H9 (cell line): ENCODE measurements at regions not wholly inside any gene's neighbourhood (a gene's known extent, or its start where the extent isn't known, plus 50 kb on each side); places are given as distances from the start of the nearest gene placed in this dataset.

Source experiments
- DNase-seq: peaks from one replicate; pipeline ENCODE4 v3.0.0-alpha.2; 2017
- H2AFZ ChIP-seq: one replicate; pipeline ENCODE4 v1.6.1; 2013; ENCODE audit warnings: mild to moderate bottlenecking, low read length, control low read depth, moderate library complexity
- H2AK5ac ChIP-seq: 2 replicates; pipeline ENCODE4 v1.6.1; 2013; ENCODE audit warnings: low read length, control low read depth, mixed read lengths; ENCODE audit not compliant: insufficient read length
- H2BK120ac ChIP-seq: one replicate; pipeline ENCODE4 v1.6.1; 2013; ENCODE audit warnings: low read depth, mild to moderate bottlenecking, low read length, control low read depth, inconsistent platforms; ENCODE audit not compliant: poor library complexity, severe bottlenecking
- H2BK12ac ChIP-seq: 2 replicates; pipeline ENCODE4 v1.6.1; 2013; ENCODE audit warnings: low read length, control low read depth, mixed read lengths, low read depth; ENCODE audit not compliant: insufficient read length
- H2BK15ac ChIP-seq: 2 replicates; pipeline ENCODE4 v1.6.1; 2013; ENCODE audit warnings: low read depth, low read length, control low read depth
- H2BK20ac ChIP-seq: one replicate; pipeline ENCODE4 v1.6.1; 2013; ENCODE audit warnings: low read depth, mild to moderate bottlenecking, low read length, control low read depth, inconsistent platforms; ENCODE audit not compliant: poor library complexity, severe bottlenecking
- H2BK5ac ChIP-seq: 2 replicates; pipeline ENCODE4 v1.6.1; 2013; ENCODE audit warnings: low read length, control low read depth, mixed read lengths; ENCODE audit not compliant: insufficient read length
- H3K14ac ChIP-seq: 2 replicates; pipeline ENCODE4 v1.6.1; 2013; ENCODE audit warnings: low read length, control low read depth; ENCODE audit not compliant: insufficient read depth
- H3K18ac ChIP-seq: 2 replicates; pipeline ENCODE4 v1.6.1; 2013; ENCODE audit warnings: low read depth, mild to moderate bottlenecking, mixed read lengths, low read length, control low read depth; ENCODE audit not compliant: insufficient read length
- H3K23ac ChIP-seq: 2 replicates; pipeline ENCODE4 v1.6.1; 2013; ENCODE audit warnings: low read length, control low read depth, mixed read lengths, low read depth; ENCODE audit not compliant: insufficient read length
- H3K23me2 ChIP-seq: 2 replicates; pipeline ENCODE4 v1.6.1; 2013; ENCODE audit warnings: low read depth, mild to moderate bottlenecking, mixed read lengths, low read length, control low read depth; ENCODE audit not compliant: insufficient read length, poor library complexity, severe bottlenecking
- H3K27ac ChIP-seq: 2 replicates; pipeline ENCODE4 v1.5.1; 2013; ENCODE audit warnings: low read length, control low read depth, mixed read lengths, low read depth; ENCODE audit not compliant: insufficient read length
- H3K27me3 ChIP-seq: 2 replicates; pipeline ENCODE4 v1.6.1; 2013; ENCODE audit warnings: low read length, control low read depth, inconsistent platforms; ENCODE audit not compliant: insufficient read depth
- H3K4ac ChIP-seq: 2 replicates; pipeline ENCODE4 v1.6.1; 2013; ENCODE audit warnings: low read depth, mild to moderate bottlenecking, control low read depth, inconsistent platforms, low read length, moderate library complexity
- H3K4me1 ChIP-seq: 2 replicates; pipeline ENCODE4 v1.6.1; 2013; ENCODE audit warnings: low read length, control low read depth, inconsistent platforms; ENCODE audit not compliant: insufficient read depth
- H3K4me2 ChIP-seq: 2 replicates; pipeline ENCODE4 v1.6.1; 2013; ENCODE audit warnings: low read length, control low read depth, mixed read lengths; ENCODE audit not compliant: insufficient read length, insufficient read depth
- H3K56ac ChIP-seq: 2 replicates; pipeline ENCODE4 v1.6.1; 2013; ENCODE audit warnings: low read depth, mild to moderate bottlenecking, mixed read lengths, low read length, control low read depth; ENCODE audit not compliant: insufficient read length
- H3K79me1 ChIP-seq: 2 replicates; pipeline ENCODE4 v1.6.1; 2013; ENCODE audit warnings: low read depth, mild to moderate bottlenecking, moderate library complexity, low read length, control low read depth, inconsistent platforms; ENCODE audit not compliant: insufficient read depth, poor library complexity, severe bottlenecking
- H3K79me2 ChIP-seq: 2 replicates; pipeline ENCODE4 v1.6.1; 2013; ENCODE audit warnings: low read length, control low read depth, inconsistent platforms; ENCODE audit not compliant: insufficient read depth
- H3K9ac ChIP-seq: 2 replicates; pipeline ENCODE4 v1.6.1; 2013; ENCODE audit warnings: low read length, control low read depth, mixed read lengths; ENCODE audit not compliant: insufficient read length; ENCODE audit errors: extremely low read depth
- H3K9me3 ChIP-seq: one replicate; pipeline ENCODE4 v1.6.1; 2013; ENCODE audit warnings: low read depth, low read length, inconsistent platforms; ENCODE audit not compliant: control insufficient read depth
- H3T11ph ChIP-seq: one replicate; pipeline ENCODE4 v1.6.1; 2013; ENCODE audit warnings: mild to moderate bottlenecking, low read length, control low read depth, inconsistent platforms
- H4K20me1 ChIP-seq: one replicate; pipeline ENCODE4 v1.6.1; 2013; ENCODE audit not compliant: control insufficient read depth, insufficient read length, insufficient read depth
- H4K5ac ChIP-seq: 2 replicates; pipeline ENCODE4 v1.6.1; 2013; ENCODE audit warnings: low read depth, mild to moderate bottlenecking, mixed read lengths, low read length, control low read depth; ENCODE audit not compliant: insufficient read length
- H4K8ac ChIP-seq: replicated peaks from 2 replicates; pipeline ENCODE4 v1.6.1; 2013; ENCODE audit warnings: low read length, control low read depth, mixed read lengths, low read depth; ENCODE audit not compliant: insufficient read length
- H4K91ac ChIP-seq: 2 replicates; pipeline ENCODE4 v1.6.1; 2013; ENCODE audit warnings: low read depth, mild to moderate bottlenecking, moderate library complexity, mixed read lengths, low read length, control low read depth; ENCODE audit not compliant: insufficient read length
- H3K27ac Mint-ChIP-seq, 3 experiments: 2 replicates in 2 of 3; 3 replicates in 1 of 3; pipeline ENCODE4 v1.8.0; 2020 to 2021; ENCODE audit warnings: mixed read lengths in 3 of 3, mild to moderate bottlenecking in 1 of 3, moderate library complexity in 1 of 3
- H3K27me3 Mint-ChIP-seq: 2 replicates; pipeline ENCODE4 v1.8.0; 2021; ENCODE audit warnings: low read depth, mild to moderate bottlenecking, moderate library complexity, mixed read lengths
- H3K36me3 Mint-ChIP-seq, 3 experiments: 2 replicates in 2 of 3; 3 replicates in 1 of 3; pipeline ENCODE4 v1.8.0; 2020 to 2021; ENCODE audit warnings: low read depth in 3 of 3, mixed read lengths in 3 of 3; ENCODE audit not compliant: insufficient read depth in 1 of 3
- H3K4me1 Mint-ChIP-seq, 2 experiments: 2 replicates each; pipeline ENCODE4 v1.8.0; 2020; ENCODE audit warnings: mixed read lengths in 2 of 2
- H3K4me3 Mint-ChIP-seq, 2 experiments: 2 replicates in 1 of 2; 3 replicates in 1 of 2; pipeline ENCODE4 v1.8.0; 2020 to 2021; ENCODE audit warnings: mild to moderate bottlenecking in 2 of 2, mixed read lengths in 2 of 2, moderate library complexity in 1 of 2
- H3K9me3 Mint-ChIP-seq, 2 experiments: 2 replicates in 1 of 2; 3 replicates in 1 of 2; pipeline ENCODE4 v1.8.0; 2020; ENCODE audit warnings: mild to moderate bottlenecking in 2 of 2, mixed read lengths in 2 of 2, moderate library complexity in 1 of 2
- WGBS: extraction: QIAGEN DNeasy Blood & Tissue Kit; methylation state at CpG from one replicate; pipeline ENCODE4 v1.1.7; 2013; ENCODE audit warnings: missing lambda C conversion rate, low lambda C conversion rate, mixed read lengths; ENCODE audit not compliant: insufficient read length; ENCODE audit errors: extremely low coverage; 5-methylcytosine and 5-hydroxymethylcytosine counted together
- TF ChIP-seq, protein P1 (sequence below): fragments of 200-600 bp; sonication (generic); conservative IDR thresholded peaks from 3 replicates; pipeline ENCODE4 v1.8.0; 2021; ENCODE audit warnings: antibody characterized with exemption, mild to moderate bottlenecking

DNA sequence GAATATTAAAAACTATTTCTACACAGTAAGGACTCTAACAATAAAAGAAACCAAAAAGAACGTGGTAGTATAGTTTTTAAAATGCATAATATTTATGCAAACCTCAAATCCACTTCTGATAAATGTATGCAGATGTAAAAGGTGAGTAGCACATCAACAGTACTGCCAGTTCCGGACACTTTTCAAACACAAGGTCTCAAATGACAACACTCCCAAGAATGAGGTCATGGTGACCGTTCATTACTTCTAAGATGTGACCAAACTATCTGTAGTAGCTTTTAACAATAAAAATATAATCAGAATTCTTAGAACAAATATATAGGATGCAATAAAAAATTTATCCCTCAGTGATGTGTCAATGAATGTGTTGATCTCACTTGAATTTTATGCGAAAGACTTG, 238.7 kb upstream of the NREP start:
- H3K4me3 Mint-ChIP-seq = no peak overlapping the region
- H3K27me3 ChIP-seq = no peaks in the 10 kb centered on the region
- no peak overlapping the region for H3K9ac ChIP-seq
- TF ChIP-seq, protein P1, sequence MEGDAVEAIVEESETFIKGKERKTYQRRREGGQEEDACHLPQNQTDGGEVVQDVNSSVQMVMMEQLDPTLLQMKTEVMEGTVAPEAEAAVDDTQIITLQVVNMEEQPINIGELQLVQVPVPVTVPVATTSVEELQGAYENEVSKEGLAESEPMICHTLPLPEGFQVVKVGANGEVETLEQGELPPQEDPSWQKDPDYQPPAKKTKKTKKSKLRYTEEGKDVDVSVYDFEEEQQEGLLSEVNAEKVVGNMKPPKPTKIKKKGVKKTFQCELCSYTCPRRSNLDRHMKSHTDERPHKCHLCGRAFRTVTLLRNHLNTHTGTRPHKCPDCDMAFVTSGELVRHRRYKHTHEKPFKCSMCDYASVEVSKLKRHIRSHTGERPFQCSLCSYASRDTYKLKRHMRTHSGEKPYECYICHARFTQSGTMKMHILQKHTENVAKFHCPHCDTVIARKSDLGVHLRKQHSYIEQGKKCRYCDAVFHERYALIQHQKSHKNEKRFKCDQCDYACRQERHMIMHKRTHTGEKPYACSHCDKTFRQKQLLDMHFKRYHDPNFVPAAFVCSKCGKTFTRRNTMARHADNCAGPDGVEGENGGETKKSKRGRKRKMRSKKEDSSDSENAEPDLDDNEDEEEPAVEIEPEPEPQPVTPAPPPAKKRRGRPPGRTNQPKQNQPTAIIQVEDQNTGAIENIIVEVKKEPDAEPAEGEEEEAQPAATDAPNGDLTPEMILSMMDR = no peak
- H2BK15ac ChIP-seq = no peak overlapping the region
- H3K79me2 ChIP-seq = no peaks in the 10 kb centered on the region
- no peak overlapping the region for H3T11ph ChIP-seq
- no peak overlapping the region for H4K8ac ChIP-seq
- H3K4me2 ChIP-seq = no peak overlapping the region
- H3K23ac ChIP-seq = no peak overlapping the region
- H3K4ac ChIP-seq = no peak overlapping the region
- no peak overlapping the region for H2BK20ac ChIP-seq
- H4K20me1 ChIP-seq = no peaks in the 10 kb centered on the region
- H3K14ac ChIP-seq = no peak overlapping the region
- H4K91ac ChIP-seq = no peak overlapping the region
- H2AK5ac ChIP-seq = no peak overlapping the region
- WGBS = no CpG with 5 or more reads among the region's 4 CpGs
- no peak overlapping the region for H2BK12ac ChIP-seq
- H2AFZ ChIP-seq = no peak overlapping the region
- H3K18ac ChIP-seq = no peak overlapping the region
- H3K27ac Mint-ChIP-seq = no peak overlapping the region
- no peaks in the 10 kb centered on the region; the same call in 1 of the 2 replicates for H3K27me3 Mint-ChIP-seq
- no peaks in the 10 kb centered on the region for H3K4me1 ChIP-seq
- H3K36me3 Mint-ChIP-seq = peaks cover 3 to 10% (median 4%) of the 10 kb centered on the region in 3 experiments; a peak in 6 of 7 replicates
- no peaks in the 10 kb centered on the region for H3K79me1 ChIP-seq
- no peak overlapping the region for H4K5ac ChIP-seq
- H3K4me1 Mint-ChIP-seq = no peaks in the 10 kb centered on the region
- H3K9me3 ChIP-seq = no peaks in the 10 kb centered on the region
- H3K56ac ChIP-seq = no peak overlapping the region
- H3K9me3 Mint-ChIP-seq = peaks cover 9 to 10% of the 10 kb centered on the region in 2 experiments
- no peak overlapping the region for H2BK120ac ChIP-seq
- H3K23me2 ChIP-seq = no peaks in the 10 kb centered on the region
- no peak overlapping the region for H2BK5ac ChIP-seq
- no peak for DNase-seq
- H3K27ac ChIP-seq = no peak overlapping the region
